ENCODE measurements at regions not wholly inside any gene's neighbourhood (a gene's known extent, or its start where the extent isn't known, plus 50 kb on each side); places are given as distances from the start of the nearest gene placed in this dataset.
"Not testable (repeated sequence)": the region's sequence is repeated elsewhere in the genome, so short reads cannot be mapped to it uniquely, and the experiment has no call there.

DNA sequence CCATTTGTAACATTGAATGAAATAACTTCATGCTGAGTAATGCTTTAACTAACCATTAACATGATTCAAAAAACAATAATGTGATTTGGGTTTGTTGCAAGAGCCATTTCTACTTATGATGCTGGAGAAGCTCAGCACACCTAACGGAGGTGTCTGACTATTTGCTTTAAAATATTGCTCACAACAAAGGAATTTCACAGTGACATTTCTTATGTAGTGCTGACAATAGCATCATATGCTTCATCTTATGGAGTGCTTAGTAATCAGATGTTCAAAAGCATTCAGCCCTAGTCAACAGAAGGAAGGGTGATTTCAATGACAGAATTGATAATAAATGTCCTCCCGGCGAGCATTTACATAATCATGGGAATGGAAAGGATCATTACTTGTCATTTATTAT lies 1003.3 kb upstream of the COX7C start:
- Mint-ChIP-seq H3K4me3 (no peak overlapping the region), H3K9me3 (no peaks in the 10 kb centered on the region), H3K27ac (no peak overlapping the region), H3K36me3 (ENCODE audit: low read depth) (no peaks in the 10 kb centered on the region), H3K4me1 (no peaks in the 10 kb centered on the region), H3K27me3 (ENCODE audit: insufficient read depth) (no peaks in the 10 kb centered on the region)
- DNase-seq = no peak
- H3K4me1 ChIP-seq (ENCODE audit: control insufficient read depth, insufficient read depth, low read length) = no peaks in the 10 kb centered on the region
- WGBS, 2 experiments (ENCODE audit: insufficient coverage in 1 of 2, insufficient read length in 1 of 2) = 88 to 93% methylated on average over 1 to 3 of the region's 3 CpGs
- H3K9ac ChIP-seq (ENCODE audit: extremely low read depth, low read length, poor library complexity, severe bottlenecking) = no peak overlapping the region
- no peaks in the 10 kb centered on the region for H3K36me3 ChIP-seq (ENCODE audit: control insufficient read depth, insufficient read depth, low read length)
- H3K9me3 ChIP-seq (ENCODE audit: control insufficient read depth, low read length) = peaks cover 6% of the 10 kb centered on the region
- no peaks in the 10 kb centered on the region for H3K27me3 ChIP-seq (ENCODE audit: control insufficient read depth, insufficient read depth, low read length, poor library complexity, severe bottlenecking)
- no peak overlapping the region for H3K27ac ChIP-seq (ENCODE audit: low read depth, low read length)
- TF ChIP-seq, protein P1, sequence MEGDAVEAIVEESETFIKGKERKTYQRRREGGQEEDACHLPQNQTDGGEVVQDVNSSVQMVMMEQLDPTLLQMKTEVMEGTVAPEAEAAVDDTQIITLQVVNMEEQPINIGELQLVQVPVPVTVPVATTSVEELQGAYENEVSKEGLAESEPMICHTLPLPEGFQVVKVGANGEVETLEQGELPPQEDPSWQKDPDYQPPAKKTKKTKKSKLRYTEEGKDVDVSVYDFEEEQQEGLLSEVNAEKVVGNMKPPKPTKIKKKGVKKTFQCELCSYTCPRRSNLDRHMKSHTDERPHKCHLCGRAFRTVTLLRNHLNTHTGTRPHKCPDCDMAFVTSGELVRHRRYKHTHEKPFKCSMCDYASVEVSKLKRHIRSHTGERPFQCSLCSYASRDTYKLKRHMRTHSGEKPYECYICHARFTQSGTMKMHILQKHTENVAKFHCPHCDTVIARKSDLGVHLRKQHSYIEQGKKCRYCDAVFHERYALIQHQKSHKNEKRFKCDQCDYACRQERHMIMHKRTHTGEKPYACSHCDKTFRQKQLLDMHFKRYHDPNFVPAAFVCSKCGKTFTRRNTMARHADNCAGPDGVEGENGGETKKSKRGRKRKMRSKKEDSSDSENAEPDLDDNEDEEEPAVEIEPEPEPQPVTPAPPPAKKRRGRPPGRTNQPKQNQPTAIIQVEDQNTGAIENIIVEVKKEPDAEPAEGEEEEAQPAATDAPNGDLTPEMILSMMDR (conservative IDR thresholded peaks at IDR 0.05) = no peak
- H3K4me3 ChIP-seq (ENCODE audit: low read length) = no peak overlapping the region

DNA sequence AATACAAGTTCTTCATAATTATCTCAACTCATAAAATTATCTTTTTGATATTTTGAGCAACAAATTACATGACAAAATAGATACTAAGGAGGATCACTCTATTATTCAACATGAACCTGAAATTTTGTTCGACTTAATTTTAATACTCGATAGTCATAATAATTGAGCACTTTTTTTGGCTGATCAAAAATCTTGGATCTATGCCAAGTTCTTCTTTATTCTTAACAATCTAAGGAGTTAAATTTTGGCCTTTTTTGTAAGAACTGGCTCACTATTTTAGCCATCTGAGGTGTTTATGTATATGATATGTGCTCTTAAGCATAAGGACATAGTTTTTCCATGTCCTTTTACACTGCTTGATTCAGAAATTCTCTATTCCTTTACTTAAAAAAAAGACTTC lies 996.1 kb upstream of the COX7C start:
- Histone ChIP-seq H3K27ac (ENCODE audit: low read depth, low read length) (no peak overlapping the region), H3K4me3 (ENCODE audit: low read length) (no peak overlapping the region), H3K9ac (ENCODE audit: extremely low read depth, low read length, poor library complexity, severe bottlenecking) (no peak overlapping the region), H3K36me3 (ENCODE audit: control insufficient read depth, insufficient read depth, low read length) (no peaks in the 10 kb centered on the region), H3K27me3 (ENCODE audit: control insufficient read depth, insufficient read depth, low read length, poor library complexity, severe bottlenecking) (no peaks in the 10 kb centered on the region), H3K4me1 (ENCODE audit: control insufficient read depth, insufficient read depth, low read length) (no peaks in the 10 kb centered on the region), H3K9me3 (ENCODE audit: control insufficient read depth, low read length) (no peaks in the 10 kb centered on the region)
- H3K4me3 Mint-ChIP-seq = no peak overlapping the region
- no peaks in the 10 kb centered on the region for H3K9me3 Mint-ChIP-seq
- no peak overlapping the region for H3K27ac Mint-ChIP-seq
- TF ChIP-seq, protein P1 (conservative IDR thresholded peaks at IDR 0.05) = no peak
- WGBS, 2 experiments (ENCODE audit: insufficient coverage in 1 of 2, insufficient read length in 1 of 2) = 95% methylated on average over 2 of the region's 2 CpGs; no CpG with 5 or more reads in 1 of the 2 experiments
- H3K4me1 Mint-ChIP-seq = no peaks in the 10 kb centered on the region
- DNase-seq = no peak
- H3K36me3 Mint-ChIP-seq (ENCODE audit: low read depth) = no peaks in the 10 kb centered on the region
- no peaks in the 10 kb centered on the region for H3K27me3 Mint-ChIP-seq (ENCODE audit: insufficient read depth)

DNA sequence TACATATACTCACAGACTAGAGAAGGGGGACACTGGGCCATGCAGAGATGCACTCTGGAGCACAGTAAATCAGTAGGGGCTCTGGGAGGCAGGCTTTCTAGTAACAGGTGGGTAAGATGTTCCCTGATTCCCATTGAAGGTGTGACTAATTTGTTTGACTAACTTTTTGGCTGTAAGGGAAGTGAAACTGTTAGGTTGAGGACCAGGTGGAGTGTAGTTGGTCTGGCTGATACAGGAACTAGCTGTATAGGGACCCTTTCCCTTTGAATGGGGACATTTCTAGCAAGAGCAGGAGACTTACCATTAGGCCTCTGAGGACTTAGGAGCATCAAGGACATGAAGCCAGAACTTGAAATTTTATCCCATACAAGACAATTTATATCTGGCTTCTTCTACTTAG lies 989.6 kb upstream of the COX7C start:
- Mint-ChIP-seq H3K4me3 (no peak overlapping the region), H3K4me1 (peaks cover 5% of the 10 kb centered on the region), H3K27ac (no peak overlapping the region), H3K9me3 (no peaks in the 10 kb centered on the region), H3K36me3 (ENCODE audit: low read depth) (no peaks in the 10 kb centered on the region), H3K27me3 (ENCODE audit: insufficient read depth) (no peaks in the 10 kb centered on the region)
- H3K36me3 ChIP-seq (ENCODE audit: control insufficient read depth, insufficient read depth, low read length) = no peaks in the 10 kb centered on the region
- H3K4me1 ChIP-seq (ENCODE audit: control insufficient read depth, insufficient read depth, low read length) = peaks cover 3% of the 10 kb centered on the region
- H3K27ac ChIP-seq (ENCODE audit: low read depth, low read length) = no peak overlapping the region
- TF ChIP-seq, protein P1 (conservative IDR thresholded peaks at IDR 0.05) = no peak
- no peaks in the 10 kb centered on the region for H3K9me3 ChIP-seq (ENCODE audit: control insufficient read depth, low read length)
- H3K9ac ChIP-seq (ENCODE audit: extremely low read depth, low read length, poor library complexity, severe bottlenecking) = no peak overlapping the region
- no peaks in the 10 kb centered on the region for H3K27me3 ChIP-seq (ENCODE audit: control insufficient read depth, insufficient read depth, low read length, poor library complexity, severe bottlenecking)
- no peak for DNase-seq
- no peak overlapping the region for H3K4me3 ChIP-seq (ENCODE audit: low read length)

DNA sequence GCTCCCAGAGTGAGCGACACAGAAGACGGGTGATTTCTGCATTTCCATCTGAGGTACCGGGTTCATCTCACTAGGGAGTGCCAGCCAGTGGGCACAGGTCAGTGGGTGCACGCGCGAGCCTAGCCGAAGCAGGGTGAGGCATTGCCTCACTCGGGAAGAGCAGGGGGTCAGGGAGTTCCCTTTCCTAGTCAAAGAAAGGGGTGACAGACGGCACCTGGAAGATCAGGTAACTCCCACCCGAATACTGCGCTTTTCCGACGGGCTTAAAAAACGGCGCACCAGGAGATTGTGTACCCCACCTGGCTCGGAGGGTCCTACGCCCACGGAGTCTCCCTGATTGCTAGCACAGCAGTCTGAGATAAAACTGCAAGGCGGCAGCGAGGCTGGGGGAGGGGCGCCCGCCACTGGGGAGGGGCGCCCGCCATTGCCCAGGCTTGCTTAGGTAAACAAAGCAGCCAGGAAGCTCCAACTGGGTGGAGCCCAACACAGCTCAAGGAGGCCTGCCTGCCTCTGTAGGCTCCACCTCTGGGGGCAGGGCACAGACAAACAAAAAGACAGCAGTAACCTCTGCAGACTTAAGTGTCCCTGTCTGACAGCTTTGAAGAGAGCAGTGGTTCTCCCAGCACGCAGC lies 979.1 kb upstream of the COX7C start:
- DNase-seq = peak; percentile 52
- not testable (repeated sequence) for H3K9me3 ChIP-seq (ENCODE audit: control insufficient read depth, low read length); H3K27me3 Mint-ChIP-seq (ENCODE audit: insufficient read depth); H3K36me3 Mint-ChIP-seq (ENCODE audit: low read depth); H3K4me3 ChIP-seq (ENCODE audit: low read length); H3K4me1 Mint-ChIP-seq; H3K4me1 ChIP-seq (ENCODE audit: control insufficient read depth, insufficient read depth, low read length); H3K9ac ChIP-seq (ENCODE audit: extremely low read depth, low read length, poor library complexity, severe bottlenecking); H3K27ac ChIP-seq (ENCODE audit: low read depth, low read length); H3K9me3 Mint-ChIP-seq; H3K36me3 ChIP-seq (ENCODE audit: control insufficient read depth, insufficient read depth, low read length); H3K27me3 ChIP-seq (ENCODE audit: control insufficient read depth, insufficient read depth, low read length, poor library complexity, severe bottlenecking)
- peak overlapping the region; percentile 84 for H3K27ac Mint-ChIP-seq
- 97 to 98% methylated on average over 15 to 18 of the region's 25 CpGs for WGBS, 2 experiments (ENCODE audit: insufficient coverage in 1 of 2, insufficient read length in 1 of 2)
- peak overlapping the region; percentile 53 for H3K4me3 Mint-ChIP-seq
